Neutrophil (primary cell): ENCODE measurements at regions not wholly inside any gene's neighbourhood (a gene's known extent, or its start where the extent isn't known, plus 50 kb on each side); places are given as distances from the start of the nearest gene placed in this dataset.

Source experiments
- H3K27ac ChIP-seq: fragments of 200-600 bp; sonication (generic); 2 replicates; pipeline ENCODE4 v1.5.1; 2016; ENCODE audit warnings: mild to moderate bottlenecking, moderate library complexity
- H3K27me3 ChIP-seq: fragments of 200-600 bp; sonication (generic); 2 replicates; pipeline ENCODE4 v1.6.0; 2016; ENCODE audit warnings: mild to moderate bottlenecking
- H3K36me3 ChIP-seq: fragments of 200-600 bp; sonication (generic); 2 replicates; pipeline ENCODE4 v1.5.1; 2017
- H3K4me1 ChIP-seq, 2 experiments: fragments of 200-600 bp in 1 of 2; sonication (generic) in 1 of 2; 1 replicate in 1 of 2; 2 replicates in 1 of 2; pipeline versions ENCODE4 v1.5.1 to v1.6.1; 2013 to 2016; ENCODE audit warnings: low read depth in 1 of 2, low read length in 1 of 2, mild to moderate bottlenecking in 1 of 2, moderate library complexity in 1 of 2; ENCODE audit not compliant: control insufficient read depth in 1 of 2, insufficient read depth in 1 of 2
- H3K4me3 ChIP-seq, 2 experiments: fragments of 200-600 bp in 1 of 2; sonication (generic) in 1 of 2; 1 replicate in 1 of 2; 2 replicates in 1 of 2; pipeline ENCODE4 v1.5.1; 2013 to 2016; ENCODE audit warnings: low read depth in 1 of 2, low read length in 1 of 2, mild to moderate bottlenecking in 1 of 2, moderate library complexity in 1 of 2
- H3K9me3 ChIP-seq: fragments of 200-600 bp; sonication (generic); 2 replicates; pipeline ENCODE4 v1.5.1; 2016
- CTCF ChIP-seq: fragments of 200-600 bp; sonication (generic); IDR thresholded peaks from 2 replicates; pipeline ENCODE4 v1.5.1; 2016; ENCODE audit warnings: antibody characterized with exemption

GRCh38 chr9:38313421-38313820 lies 79.1 kb upstream of the ALDH1B1 start:
- H3K27me3 ChIP-seq: peaks cover 8% of the 10 kb centered on the region
- TF ChIP-seq CTCF: no peak
- no peak overlapping the region for H3K4me3 ChIP-seq
- H3K4me1 ChIP-seq: no peaks in the 10 kb centered on the region
- H3K9me3 ChIP-seq: no peaks in the 10 kb centered on the region
- no peak overlapping the region for H3K27ac ChIP-seq
- H3K36me3 ChIP-seq: no peaks in the 10 kb centered on the region

- Histone ChIP-seq H3K27me3 (peaks cover 9% of the 10 kb centered on the region), H3K27ac (no peak overlapping the region), H3K4me3 (no peak overlapping the region), H3K36me3 (no peaks in the 10 kb centered on the region), H3K4me1 (no peaks in the 10 kb centered on the region), H3K9me3 (no peaks in the 10 kb centered on the region)
- TF ChIP-seq CTCF: no peak
Measured at GRCh38 chr9:38312406-38312805, 80.1 kb upstream of the ALDH1B1 start.

DNA sequence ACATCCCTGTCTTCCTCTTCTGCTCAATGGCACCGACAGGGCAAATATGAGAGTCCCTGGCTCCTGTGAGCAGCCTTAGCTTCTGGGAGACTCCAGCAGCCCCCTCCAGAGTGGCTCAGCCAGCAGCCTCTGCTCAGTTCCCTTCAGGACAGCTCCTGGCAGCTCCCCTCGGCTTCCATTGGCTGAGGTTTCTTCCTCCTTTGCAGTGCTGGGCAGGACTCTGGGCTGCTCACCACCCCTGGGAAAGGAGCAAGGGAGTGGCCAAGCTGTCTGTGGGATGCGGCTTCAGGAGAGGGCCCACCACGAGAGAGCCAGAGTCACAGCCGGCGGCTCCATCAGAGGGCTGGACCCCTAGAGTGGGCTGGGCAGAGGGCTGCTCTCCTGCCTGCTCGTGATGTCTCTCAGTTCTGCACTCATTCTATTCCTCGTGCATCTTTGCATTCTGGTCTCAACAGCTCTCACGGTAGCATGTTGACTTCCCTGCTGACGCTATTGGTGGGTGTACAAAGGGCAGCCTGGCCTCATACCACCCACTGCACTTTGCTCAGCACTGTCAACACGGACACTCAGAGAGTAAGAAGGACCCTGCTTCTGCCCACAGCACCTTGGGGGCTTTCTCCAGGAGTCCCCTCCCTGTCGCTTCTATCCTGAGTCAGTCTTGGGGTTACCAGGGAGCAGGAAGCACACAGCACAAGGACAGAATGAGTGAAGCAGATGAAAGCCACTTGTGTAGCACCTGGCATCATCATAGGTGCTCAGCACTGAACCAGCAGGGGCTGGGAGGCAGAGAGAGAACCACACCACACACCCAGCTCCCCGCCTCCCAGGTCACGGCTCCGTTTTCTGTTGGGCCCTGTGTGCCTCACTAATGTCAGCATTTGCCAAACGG lies 80.9 kb upstream of the ALDH1B1 start:
- Histone ChIP-seq H3K4me3 (no peak overlapping the region), H3K4me1 (no peaks in the 10 kb centered on the region), H3K27me3 (peaks cover 9% of the 10 kb centered on the region), H3K9me3 (no peaks in the 10 kb centered on the region), H3K27ac (no peak overlapping the region), H3K36me3 (no peaks in the 10 kb centered on the region)
- no peak for TF ChIP-seq CTCF

DNA sequence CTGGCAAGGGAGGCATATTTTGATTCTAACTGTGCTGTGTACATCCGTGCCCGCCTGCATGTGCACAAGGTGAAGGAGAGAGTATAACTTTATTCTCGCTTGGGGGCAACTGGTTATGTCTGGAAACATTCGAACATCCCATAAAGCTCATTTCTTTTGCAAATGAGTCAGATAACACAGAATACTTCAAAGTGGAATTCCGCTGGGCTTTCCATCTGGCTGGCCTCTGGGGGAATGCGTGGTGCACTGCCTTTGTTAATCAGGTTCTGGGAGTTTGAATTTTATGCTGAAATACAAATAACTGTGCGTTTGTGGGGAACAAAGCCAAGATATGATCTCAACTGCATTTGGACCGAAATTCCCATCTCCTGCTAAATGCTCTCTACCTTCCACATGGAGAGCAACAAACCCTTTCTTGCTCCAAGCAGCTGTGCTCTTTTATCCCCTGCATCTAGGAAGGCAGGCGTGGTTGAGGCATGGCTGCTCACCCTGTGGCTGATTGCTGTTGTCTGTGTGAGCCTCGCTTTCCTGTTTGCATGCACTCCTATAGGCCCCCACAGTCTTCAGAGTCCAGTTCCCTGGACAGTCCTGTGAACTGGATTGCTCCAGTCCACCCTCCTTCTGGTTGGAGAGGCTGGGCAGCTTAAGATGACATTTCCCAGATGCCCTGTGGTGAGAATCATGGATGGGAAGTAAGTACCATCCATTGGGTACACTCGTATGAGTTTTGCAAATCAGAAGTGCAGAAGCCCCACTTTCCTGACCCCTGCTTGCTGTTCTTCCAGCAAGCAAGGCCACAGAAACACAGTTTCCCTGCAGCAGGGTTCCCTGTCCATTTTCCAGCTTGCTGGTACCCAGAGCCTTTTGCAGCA lies 82.9 kb upstream of the ALDH1B1 start:
- Histone ChIP-seq H3K36me3 (no peaks in the 10 kb centered on the region), H3K9me3 (no peaks in the 10 kb centered on the region), H3K4me1 (no peaks in the 10 kb centered on the region), H3K27me3 (peaks cover 9% of the 10 kb centered on the region), H3K4me3 (no peak overlapping the region), H3K27ac (no peak overlapping the region)
- TF ChIP-seq CTCF: no peak

DNA sequence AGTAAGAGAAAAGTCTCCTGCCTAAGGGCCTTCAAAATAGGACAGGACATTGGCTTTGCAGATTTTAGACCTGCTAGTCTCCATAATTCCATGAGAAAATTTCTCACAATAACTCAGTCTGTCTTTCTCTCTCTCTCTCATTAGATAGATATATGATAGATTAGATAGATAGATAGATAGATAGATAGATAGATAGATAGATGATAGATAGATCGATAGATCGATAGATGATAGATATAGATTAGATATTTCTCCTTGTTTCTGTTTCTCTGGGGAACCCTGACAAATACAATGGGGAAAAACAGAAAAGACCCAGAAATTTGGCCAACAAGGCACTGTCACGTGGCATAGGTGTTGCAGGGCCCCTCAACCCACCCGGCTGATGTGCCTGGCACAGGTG lies 84.4 kb upstream of the ALDH1B1 start:
- no peak overlapping the region for H3K4me3 ChIP-seq
- no peaks in the 10 kb centered on the region for H3K9me3 ChIP-seq
- no peaks in the 10 kb centered on the region for H3K36me3 ChIP-seq
- peaks cover 9% of the 10 kb centered on the region for H3K27me3 ChIP-seq
- no peak overlapping the region for H3K27ac ChIP-seq
- no peak for TF ChIP-seq CTCF
- H3K4me1 ChIP-seq: no peaks in the 10 kb centered on the region
